Stimulated activated CD8-positive, alpha-beta memory T cell treated with anti-CD3 and anti-CD28 coated beads, Interleukin-15, amount 100 ng/mL, for 24 hours (primary cell): ENCODE measurements at regions not wholly inside any gene's neighbourhood (a gene's known extent, or its start where the extent isn't known, plus 50 kb on each side); places are given as distances from the start of the nearest gene placed in this dataset.
"Not testable (repeated sequence)": the region's sequence is repeated elsewhere in the genome, so short reads cannot be mapped to it uniquely, and the experiment has no call there.

ENCODE experiments used
- DNase-seq: peaks from one replicate; pipeline ENCODE4 v3.0.0-alpha.2; 2020; ENCODE audit warnings: low read depth

DNA sequence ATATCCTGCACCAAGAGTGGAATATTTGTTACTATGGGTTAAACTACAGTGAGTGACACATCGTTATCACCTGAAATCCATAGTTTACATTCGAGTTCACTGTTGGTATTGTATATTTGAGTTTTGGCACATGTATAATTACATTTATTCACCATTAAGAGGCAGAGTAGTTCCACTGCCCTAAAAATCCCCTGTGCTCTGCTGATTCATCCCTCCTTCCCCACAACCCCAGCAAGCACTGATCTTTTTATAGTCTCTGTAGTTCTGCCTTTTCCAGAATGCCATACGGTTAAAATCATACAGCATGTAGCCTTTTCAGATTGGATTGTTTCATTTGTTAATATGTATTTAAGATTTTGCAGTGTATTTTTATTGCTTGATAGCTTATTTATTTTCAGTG lies 495.2 kb downstream of the DIRAS2 start:
- no peak for DNase-seq

DNA sequence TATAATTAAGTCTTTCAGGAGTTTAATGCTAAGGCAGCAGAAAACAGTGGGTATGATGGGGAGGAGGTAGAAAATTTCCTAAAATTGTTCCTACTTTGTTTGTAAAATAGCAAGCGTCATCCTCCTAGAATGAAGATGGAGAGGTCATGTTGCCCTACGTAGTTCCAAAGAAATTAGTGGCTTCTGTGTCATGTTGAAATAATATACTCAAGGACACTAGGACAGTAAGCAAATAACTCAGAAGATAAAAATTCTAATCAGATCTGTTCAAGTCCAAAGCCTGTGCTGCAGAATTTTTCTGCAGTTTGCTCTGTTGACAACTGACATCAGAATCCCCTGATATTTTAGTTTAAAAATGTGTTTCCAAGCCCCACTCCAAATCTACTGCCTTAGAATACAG lies 486.3 kb downstream of the DIRAS2 start:
- no peak for DNase-seq

DNA sequence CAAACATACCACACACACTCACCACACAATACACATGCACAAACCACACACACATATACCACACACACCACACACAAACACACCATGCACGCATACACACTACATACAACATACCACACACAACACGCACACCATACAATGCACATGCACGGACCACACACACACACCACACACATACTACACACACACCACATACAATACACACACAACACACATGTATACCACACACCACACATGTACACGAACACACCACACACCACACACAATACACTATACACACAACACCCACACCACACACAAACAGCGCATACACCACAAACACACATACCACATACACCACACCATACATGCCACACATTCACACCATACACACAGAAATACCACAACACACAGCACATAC lies 480.3 kb downstream of the DIRAS2 start:
- no peak for DNase-seq

DNA sequence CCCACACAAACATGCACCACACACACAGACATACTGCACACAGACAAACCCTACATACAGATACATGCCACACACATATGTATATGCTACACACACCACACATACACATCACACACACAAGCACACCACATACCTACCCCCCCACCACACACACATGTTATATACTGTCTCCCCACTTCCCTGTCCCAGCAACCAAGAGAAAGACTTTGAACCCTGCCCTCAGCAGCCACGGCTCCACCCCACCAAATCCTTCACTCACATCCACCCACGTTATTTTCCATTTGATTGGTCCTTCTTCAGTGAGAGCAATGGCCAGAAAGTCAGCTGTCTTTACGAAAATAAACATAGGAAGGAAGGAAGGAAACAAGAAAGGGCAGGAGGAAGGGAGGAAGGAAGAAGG lies 479.8 kb downstream of the DIRAS2 start:
- no peak for DNase-seq

DNA sequence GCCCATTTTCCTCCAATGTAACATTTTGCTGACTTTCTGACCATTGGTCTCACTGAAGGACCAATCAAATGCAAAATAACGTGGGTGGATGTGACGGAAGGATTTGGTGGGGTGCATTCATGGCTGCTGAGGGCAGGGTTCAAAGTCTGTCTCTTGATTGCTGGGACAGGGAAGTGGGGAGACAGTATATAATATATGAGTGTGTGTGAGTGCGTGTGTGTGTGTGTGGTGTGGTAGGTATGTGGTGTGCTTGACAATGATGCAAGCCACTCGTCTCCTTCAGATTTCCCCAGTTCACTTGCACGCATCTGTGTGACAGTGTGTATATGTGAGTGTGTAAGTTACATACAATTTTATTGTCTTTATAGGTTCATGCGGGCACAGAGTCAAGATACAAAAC lies 477.3 kb downstream of the DIRAS2 start:
- DNase-seq = no peak

DNA sequence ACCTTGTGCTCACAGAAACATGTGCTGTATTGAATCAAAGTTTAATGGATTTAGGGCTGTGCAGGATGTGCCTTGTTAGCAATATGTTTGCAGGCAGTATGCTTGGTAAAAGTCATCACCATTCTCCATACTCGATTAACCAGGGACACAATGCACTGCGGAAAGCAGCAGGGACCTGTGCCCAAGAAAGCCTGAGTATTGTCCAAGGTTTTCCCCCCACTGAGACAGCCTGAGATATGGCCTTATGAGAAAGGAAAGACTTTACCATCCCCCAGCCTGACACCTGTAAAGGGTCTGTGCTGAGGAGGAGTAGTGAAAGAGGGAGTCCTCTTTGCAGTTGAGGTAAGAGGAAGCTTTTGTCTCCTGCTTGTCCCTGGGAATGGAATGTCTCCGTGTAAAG lies 476.2 kb downstream of the DIRAS2 start:
- DNase-seq = not testable (repeated sequence)

DNA sequence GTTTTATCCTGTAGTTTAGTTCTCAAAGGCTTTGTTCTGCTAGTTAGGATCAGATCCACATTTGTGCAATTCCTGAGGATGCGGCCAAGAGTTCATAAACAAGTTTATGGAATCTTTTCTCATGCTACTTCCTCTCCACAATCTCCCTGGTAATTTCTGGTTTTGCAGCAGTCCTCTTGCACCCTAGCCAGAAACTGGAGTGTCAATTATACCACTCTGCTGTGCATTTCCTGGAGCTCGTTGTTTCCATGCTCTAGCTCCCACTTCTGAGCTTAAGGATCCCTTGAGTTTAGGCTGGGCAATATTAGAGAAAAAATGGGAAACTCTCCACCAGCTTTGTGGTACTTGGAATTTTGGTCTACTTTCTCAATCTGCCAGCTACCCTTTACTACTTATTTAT lies 474.7 kb downstream of the DIRAS2 start:
- no peak for DNase-seq

DNA sequence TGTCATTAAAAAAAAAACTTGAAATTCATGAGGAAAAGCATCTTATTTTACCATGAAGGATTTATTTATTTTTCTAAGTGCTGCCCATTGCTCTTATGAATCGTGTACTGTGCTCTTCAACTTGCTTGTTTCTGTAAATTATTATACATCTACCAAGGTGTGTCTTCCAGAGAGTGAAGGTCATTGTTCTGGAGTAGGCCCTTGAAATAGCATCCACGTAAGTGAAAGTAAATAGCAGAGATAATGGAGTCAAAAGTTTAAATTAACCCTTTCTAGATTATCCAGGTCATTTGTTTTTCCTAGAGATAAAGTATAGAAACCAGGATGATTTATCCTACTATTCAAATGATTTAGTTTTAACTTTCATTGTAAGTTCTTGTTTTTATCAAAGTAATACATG lies 473.1 kb downstream of the DIRAS2 start:
- DNase-seq = no peak

DNA sequence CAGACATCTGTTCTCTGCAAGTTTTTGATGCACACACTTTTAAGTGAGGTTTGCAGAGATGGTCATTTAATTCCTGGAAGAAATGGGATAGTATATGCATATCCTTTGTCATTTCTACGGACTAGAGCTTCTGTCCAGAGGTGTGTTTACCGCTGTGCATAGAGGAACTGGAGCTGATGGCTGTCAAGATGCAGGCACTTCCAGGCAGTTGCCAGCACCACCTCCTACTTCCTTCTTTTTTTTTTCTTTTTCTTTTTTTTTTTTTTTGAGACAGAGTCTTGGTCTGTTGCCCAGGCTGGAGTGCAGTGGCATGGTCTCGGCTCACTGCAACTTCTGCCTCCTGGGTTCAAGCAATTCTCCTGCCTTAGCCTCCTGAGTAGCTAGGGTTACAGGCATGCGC lies 468.7 kb downstream of the DIRAS2 start:
- not testable (repeated sequence) for DNase-seq

DNA sequence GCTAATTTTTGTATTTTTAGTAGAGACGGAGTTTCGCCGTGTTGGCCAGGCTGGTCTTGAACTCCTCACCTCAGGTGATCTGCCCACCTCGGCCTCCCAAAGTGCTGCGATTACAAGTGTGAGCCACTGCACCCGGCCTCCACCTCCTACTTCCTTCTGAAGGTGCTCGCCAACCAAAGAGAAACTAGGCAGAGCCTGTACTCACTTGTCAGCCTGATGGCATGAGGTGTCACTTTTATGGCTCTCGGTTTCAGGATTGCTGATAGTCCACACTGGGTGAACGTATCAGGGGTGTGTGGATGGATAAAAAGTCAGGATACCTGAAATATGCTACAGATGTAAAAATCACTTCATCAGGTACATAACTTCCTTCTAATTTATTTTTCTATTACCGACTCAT lies 468.3 kb downstream of the DIRAS2 start:
- DNase-seq = not testable (repeated sequence)

DNA sequence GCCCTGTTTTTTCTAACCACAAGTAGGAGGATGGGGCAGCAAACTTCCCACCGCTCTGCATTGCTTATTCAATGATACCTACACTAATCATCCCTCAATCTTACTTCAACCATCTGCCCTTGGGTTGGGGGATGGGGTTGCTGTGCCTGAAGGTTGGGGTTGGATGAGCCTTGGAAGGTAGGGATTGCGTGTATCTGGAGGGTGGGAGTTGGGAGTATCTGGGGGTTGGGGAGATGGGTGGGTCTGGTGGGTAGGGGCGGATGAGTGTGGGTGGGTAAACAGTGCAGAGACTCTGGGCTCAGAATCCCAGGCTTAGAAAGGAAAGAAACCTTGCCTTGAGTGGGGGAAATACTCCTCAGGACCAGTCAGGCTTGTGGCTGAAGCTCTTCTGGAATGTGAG lies 467.4 kb downstream of the DIRAS2 start:
- no peak for DNase-seq

DNA sequence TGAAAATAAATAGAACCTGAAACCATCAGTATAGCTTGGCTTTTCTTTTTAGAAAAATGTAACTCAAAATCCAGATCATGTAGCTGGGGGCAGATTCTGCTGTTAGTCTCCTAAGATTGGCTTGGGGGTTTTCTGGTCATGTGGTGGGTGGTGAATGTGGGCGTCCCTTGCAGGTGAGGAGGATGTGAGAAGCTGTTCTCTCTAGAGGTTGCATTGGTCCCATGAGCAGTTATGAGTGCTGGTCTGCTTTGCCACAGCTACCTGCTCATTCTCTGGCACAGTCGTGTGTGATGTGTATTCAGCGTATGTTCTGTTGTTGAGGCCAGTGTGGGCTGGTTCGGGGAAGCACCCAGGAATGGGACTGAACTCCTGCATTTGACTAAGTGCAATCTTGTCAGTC lies 466.8 kb downstream of the DIRAS2 start:
- no peak for DNase-seq

DNA sequence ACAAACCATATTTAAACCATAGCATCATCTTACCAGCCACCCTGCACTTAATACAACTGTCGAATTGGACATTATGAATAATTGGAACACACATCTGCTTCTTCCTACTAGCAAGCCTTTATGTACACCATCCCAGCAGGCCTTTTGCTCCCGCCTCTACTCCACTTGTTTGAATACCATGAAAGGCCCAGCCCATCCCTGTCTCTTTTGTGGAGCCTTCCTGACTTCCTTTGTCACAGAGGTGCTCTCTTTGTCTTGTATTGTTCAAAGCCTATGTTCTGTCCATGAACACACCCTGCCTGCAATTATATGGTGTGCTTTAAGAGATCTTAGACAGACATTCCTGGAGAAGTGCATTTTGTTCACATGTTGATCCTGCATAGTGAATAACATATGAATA lies 465.7 kb downstream of the DIRAS2 start:
- no peak for DNase-seq

DNA sequence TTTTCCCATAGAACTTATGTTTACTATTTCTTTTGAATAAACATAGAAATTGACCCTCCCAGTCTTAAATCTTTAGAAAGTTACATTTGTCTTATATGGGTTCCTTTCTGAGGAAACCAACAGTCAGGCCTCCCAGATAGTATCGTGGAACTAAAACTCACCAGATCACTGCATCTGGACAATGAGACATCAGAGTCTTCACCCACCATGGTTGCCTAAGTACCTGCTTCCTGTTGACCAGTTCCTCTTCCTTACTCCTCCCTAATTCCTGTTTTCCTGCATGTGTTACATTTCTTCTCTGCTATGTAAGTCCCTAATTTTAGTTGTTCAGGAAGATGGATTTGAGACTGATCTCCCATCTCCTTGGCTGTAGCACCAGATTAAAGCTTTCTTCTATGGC lies 462.2 kb downstream of the DIRAS2 start:
- no peak for DNase-seq

DNA sequence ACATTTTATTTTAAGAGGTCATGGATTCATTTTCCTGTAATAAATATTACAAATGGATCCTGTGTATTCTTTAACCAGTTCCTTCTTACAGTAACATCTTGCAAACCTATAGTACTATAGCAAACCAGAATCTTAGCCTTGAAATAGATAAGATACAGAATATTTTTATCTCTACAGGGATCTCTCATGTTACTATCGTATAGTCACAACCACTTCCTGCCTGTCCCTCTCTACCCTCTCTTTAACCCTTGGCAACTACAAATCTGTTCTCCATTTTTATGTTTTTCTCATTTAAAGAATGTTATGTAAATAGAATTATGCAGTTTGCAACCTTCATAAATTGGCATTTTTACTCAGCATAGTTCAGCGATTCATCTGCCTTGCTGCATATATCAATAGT lies 454.0 kb downstream of the DIRAS2 start:
- DNase-seq = no peak

DNA sequence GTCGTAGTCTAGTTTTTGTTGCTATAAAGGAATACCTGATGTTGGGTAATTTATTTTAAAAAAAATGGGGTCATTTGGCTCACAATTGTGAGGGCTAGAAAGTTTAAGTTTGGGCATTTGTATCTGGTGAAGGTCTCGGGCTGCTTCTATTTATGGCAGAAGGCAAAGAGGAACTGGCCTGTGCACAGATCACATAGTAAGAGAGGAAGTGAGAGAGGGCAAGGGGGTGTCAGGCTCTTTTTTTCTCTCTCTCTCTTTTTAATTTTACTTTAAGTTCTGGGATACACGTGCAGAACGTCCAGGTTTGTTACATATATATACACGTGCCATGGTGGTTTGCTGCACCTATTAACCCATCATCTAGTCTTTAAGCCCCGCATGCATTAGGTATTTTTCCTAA lies 453.3 kb downstream of the DIRAS2 start:
- DNase-seq = no peak

DNA sequence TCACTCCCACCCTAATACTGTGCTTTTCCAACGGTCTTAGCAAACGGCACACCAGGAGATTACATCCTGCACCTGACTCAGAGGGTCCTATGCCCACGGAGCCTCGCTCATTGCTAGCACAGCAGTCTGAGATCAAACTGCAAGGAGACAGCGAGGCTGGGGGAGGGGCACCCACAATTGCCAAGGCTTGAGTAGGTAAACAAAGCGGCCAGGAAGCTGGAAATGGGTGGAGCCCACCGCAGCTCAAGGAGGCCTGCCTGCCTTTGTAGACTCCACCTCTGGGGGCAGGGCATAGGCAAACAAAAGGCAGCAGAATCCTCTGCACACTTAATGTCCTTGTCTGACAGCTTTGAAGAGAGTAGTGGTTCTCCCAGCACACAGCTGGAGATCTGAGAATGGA lies 450.2 kb downstream of the DIRAS2 start:
- DNase-seq = not testable (repeated sequence)

DNA sequence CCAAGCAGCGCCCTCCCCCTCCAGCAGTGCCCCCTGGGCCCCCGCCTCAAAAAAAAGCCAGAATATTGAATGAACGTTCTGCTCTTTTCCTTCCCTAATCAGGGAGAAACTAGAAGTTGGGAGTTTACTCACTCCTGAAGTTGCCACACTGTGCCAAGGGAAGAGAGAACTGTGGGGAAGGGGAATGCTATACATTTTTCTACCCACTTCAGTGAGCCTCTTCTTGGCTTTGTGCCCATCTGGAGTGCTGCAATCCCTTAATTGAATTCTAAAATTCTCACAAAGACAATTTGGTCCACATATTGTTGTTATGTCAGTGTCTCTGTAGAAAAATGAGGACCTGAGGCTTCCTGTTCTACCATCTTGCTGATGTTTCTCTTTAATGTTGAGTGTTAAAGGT lies 443.7 kb downstream of the DIRAS2 start:
- DNase-seq = no peak

DNA sequence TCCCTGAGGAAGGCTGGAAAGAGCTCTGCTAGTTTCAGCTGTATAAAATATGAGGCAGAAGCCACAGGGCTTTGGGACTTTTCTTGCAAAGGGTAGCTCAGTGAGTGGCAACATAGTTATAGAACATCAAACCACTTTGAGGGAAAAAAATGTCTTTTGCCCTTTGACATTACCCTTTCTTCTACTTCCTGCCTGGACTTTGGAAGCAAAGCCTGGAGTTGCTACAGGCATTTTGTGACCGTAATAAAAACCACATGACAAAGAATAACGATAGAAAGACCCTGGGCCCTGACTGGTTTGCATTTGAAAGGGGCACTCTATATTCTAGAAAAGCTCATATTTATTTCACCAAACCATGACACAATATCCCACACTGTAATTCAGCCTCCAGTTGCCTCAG lies 440.9 kb downstream of the DIRAS2 start:
- no peak for DNase-seq

DNA sequence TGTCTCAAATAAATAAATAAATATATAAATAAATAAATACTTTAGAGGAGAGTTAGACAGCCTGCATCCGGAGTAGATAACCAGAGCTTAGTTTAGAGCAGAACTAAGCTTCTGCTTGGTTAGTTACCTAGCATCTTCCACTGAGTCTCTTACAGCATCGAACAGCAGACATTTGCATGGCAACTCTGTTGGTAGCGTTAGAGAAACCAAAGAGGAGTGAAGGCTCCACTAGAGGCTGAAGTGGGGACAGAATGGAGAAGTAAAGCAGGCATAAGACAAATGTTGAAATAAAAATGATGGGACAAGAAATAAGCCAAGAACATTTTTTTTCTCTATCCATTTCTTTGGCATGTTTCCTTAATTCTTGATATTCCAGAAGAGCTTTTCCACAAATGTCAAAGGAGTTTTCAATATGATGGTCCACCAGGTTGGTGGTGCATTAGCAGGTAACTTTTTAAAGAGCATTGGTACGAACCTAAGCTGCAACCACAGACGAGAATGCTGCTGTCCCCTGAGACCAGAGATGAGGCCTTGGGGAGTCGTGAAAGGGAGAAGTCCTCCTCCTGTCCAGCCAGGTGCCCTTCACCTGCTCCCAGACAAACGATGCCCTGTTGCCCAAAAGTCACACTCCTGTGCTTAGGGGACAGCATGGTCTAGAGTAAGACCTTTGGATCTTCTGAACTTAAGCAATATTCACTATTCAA lies 438.3 kb downstream of the DIRAS2 start:
- no peak for DNase-seq

DNA sequence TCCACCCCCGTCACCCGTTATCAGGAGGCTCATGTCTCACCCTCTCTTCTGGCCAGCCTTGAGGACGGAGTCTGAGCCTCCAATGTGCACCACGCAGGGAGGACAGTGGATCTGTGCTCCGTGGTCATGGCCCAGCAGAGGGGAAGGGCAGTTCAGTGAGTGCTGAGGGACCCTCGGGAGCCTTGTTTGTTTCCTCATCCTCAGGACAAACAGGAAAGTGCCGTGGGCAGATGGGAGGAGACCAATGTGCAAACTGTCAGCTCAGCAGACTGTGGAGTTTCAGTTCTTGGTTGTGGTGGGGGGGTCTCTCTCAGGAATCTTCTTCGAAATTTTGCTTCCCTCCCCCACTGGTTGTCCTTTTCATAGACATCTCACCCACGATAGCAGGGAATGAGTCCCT lies 429.6 kb downstream of the DIRAS2 start:
- not testable (repeated sequence) for DNase-seq

DNA sequence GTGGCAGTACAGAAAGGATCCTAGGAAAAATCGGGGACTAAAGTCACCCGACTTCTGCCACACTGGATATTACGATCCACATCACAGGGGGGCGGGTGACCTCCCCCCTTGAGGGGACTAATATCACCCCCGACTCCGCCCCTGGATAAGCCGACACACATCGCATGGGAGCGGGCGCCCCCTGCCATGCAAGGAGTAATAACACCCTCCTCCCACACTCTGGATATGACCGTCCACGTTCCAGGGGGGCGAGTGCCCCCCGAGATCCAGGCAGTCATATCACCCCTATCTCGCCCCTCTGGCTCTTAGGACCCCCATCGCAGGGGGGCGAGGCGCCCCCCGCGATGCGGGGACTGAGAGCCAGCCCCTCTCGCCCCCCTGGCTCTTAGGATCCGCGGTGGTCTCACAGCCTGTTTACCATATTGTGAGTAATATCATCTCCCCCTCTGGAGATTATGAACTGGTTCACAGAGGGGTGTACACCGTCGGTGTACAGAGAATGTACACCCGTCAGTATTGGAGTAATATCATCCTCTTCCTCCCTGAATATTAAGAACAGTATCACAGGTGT lies 423.0 kb downstream of the DIRAS2 start:
- no peak for DNase-seq

DNA sequence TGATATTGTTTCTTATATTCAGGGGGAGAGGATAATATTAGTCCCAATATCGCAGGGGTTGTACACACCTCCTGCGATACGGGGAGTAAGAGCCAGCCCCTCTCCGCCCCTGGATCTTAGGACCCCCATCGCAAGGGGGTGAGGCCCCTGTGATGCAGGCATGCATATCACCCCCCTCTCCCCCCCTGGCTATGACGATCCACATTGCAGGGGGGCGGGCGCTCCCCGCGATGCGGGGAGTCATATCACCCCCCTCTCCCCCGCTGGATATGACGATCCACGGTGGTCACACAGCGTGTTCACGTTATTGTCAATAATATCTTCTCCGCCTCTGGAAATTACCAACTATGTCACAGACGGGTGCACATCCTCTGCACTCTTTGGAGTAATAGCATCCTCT lies 420.7 kb downstream of the DIRAS2 start:
- not testable (repeated sequence) for DNase-seq

DNA sequence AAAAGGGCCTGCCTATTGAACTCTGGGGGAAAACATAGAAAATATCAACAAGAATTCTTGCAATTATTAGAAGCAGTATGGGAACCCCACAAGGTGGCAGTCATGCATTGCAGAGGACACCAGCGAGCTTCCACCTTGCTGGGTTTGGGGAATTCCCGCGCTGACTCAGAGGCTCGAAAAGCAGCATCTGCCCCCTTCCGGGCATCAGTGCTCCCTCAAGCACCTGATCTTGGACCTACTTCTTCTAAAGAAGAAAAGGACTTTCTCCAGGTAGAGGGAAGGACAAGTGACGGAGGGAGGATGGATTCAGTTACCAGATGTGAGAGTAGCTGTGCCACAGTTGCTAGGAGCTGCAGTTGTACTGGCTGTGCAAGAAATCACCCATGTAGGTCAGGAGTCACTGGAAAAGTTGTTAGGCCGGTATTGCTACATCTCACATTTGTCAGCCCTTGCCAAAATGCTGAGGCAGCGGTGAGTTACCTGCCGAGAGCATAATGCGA lies 415.7 kb downstream of the DIRAS2 start:
- DNase-seq = peak; percentile 14
